ENCODE measurements at regions not wholly inside any gene's neighbourhood (a gene's known extent, or its start where the extent isn't known, plus 50 kb on each side); places are given as distances from the start of the nearest gene placed in this dataset.

- ChIA-PET CTCF (no interaction called here), POLR2A (no interaction called here)
- no peak for DNase-seq (ENCODE audit: extremely low spot score)
- TF ChIP-seq CTCF (IDR thresholded peaks at IDR 0.05; ENCODE audit: control extremely low read depth, extremely low read depth, low read depth, missing control alignments), result no peak
Measured at GRCh38 chr1:219038398-219038797, 135.3 kb upstream of the LYPLAL1 start.

GRCh38 chr1:219039017-219039681 is 134.5 kb upstream of the LYPLAL1 start:
- no peak for TF ChIP-seq CTCF (IDR thresholded peaks at IDR 0.05; ENCODE audit: control extremely low read depth, extremely low read depth, low read depth, missing control alignments)
- CTCF ChIA-PET, result no interaction called here
- POLR2A ChIA-PET, result no interaction called here
- DNase-seq (ENCODE audit: extremely low spot score), result no peak

GRCh38 chr1:219039682-219040154 is 134.0 kb upstream of the LYPLAL1 start:
- DNase-seq (ENCODE audit: extremely low spot score), result no peak
- POLR2A ChIA-PET, result no interaction called here
- CTCF ChIA-PET, result no interaction called here
- TF ChIP-seq CTCF (IDR thresholded peaks at IDR 0.05; ENCODE audit: control extremely low read depth, extremely low read depth, low read depth, missing control alignments), result no peak

GRCh38 chr1:219040291-219040690 is 133.4 kb upstream of the LYPLAL1 start:
- CTCF ChIA-PET, result no interaction called here
- POLR2A ChIA-PET, result no interaction called here
- no peak for TF ChIP-seq CTCF (IDR thresholded peaks at IDR 0.05; ENCODE audit: control extremely low read depth, extremely low read depth, low read depth, missing control alignments)
- no peak for DNase-seq (ENCODE audit: extremely low spot score)

GRCh38 chr1:219041141-219041540 is 132.5 kb upstream of the LYPLAL1 start:
- ChIA-PET CTCF (no interaction called here), POLR2A (no interaction called here)
- TF ChIP-seq CTCF (IDR thresholded peaks at IDR 0.05; ENCODE audit: control extremely low read depth, extremely low read depth, low read depth, missing control alignments), result no peak
- no peak for DNase-seq (ENCODE audit: extremely low spot score)

- no peak for DNase-seq (ENCODE audit: extremely low spot score)
- POLR2A ChIA-PET, result no interaction called here
- no peak for TF ChIP-seq CTCF (IDR thresholded peaks at IDR 0.05; ENCODE audit: control extremely low read depth, extremely low read depth, low read depth, missing control alignments)
- CTCF ChIA-PET, result no interaction called here
Measured at GRCh38 chr1:219041818-219042217, 131.9 kb upstream of the LYPLAL1 start.

Data from GM10248 (cell line).